ENCODE measurements at regions not wholly inside any gene's neighbourhood (a gene's known extent, or its start where the extent isn't known, plus 50 kb on each side); places are given as distances from the start of the nearest gene placed in this dataset.

- TF ChIP-seq CTCF (IDR thresholded peaks at IDR 0.05) (no peak), USF2 (IDR thresholded peaks at IDR 0.05) (no peak), NR3C1 (IDR thresholded peaks at IDR 0.05) (no peak), POLR2A (IDR thresholded peaks at IDR 0.05; ENCODE audit: low read length) (no peak), POLR2AphosphoS2 (conservative IDR thresholded peaks at IDR 0.05; ENCODE audit: low read length) (no peak), NFE2L2 (conservative IDR thresholded peaks at IDR 0.05; ENCODE audit: low read length) (no peak), HES2 (IDR thresholded peaks at IDR 0.05) (no peak), SREBF2 (IDR thresholded peaks at IDR 0.05) (no peak), EP300 (IDR thresholded peaks at IDR 0.05) (no peak), SMC3 (IDR thresholded peaks at IDR 0.05) (no peak), HDAC2 (IDR thresholded peaks at IDR 0.05) (no peak), ESRRA (IDR thresholded peaks at IDR 0.05; ENCODE audit: borderline replicate concordance, low read length) (no peak)
Measured at GRCh38 chr1:30511106-30511505, 212.3 kb downstream of the MATN1 start.
